Body of pancreas (tissue), 4 donors: ENCODE measurements at regions not wholly inside any gene's neighbourhood (a gene's known extent, or its start where the extent isn't known, plus 50 kb on each side); places are given as distances from the start of the nearest gene placed in this dataset.

Experiments
- ATAC-seq: fragments of 150-250 bp; one replicate; pipeline ENCODE4 v1.9.1; 2016
- DNase-seq, 4 donors: peaks; one replicate each; pipeline ENCODE4 v3.0.0-alpha.2; 2019
- H3K27ac ChIP-seq, 4 donors: fragments of 200-600 bp; sonication (generic); 1 replicate in 3 of 4; 2 replicates in 1 of 4; pipeline versions ENCODE4 v1.5.1 to v1.6.1; 2016 to 2019; ENCODE audit warnings: mild to moderate bottlenecking in 1 of 4, mixed read lengths in 1 of 4, moderate library complexity in 1 of 4
- H3K27me3 ChIP-seq, 2 donors: fragments of 200-600 bp; sonication (generic); one replicate each; pipeline ENCODE4 v1.6.0; 2016; ENCODE audit warnings: mild to moderate bottlenecking in 1 of 2
- H3K36me3 ChIP-seq, 2 donors: fragments of 200-600 bp; sonication (generic); replicated peaks in 1 of 2; 2 replicates each; pipeline ENCODE4 v1.5.1; 2016; ENCODE audit warnings: low read depth in 2 of 2; ENCODE audit not compliant: insufficient read depth in 1 of 2
- H3K4me1 ChIP-seq: fragments of 200-600 bp; sonication (generic); one replicate; pipeline ENCODE4 v1.6.0; 2016
- H3K4me3 ChIP-seq, 2 donors: fragments of 200-600 bp; sonication (generic); 1 replicate in 1 of 2; 2 replicates in 1 of 2; pipeline ENCODE4 v1.5.1; 2016 to 2019
- H3K9me3 ChIP-seq, 3 donors: fragments of 200-600 bp; sonication (generic); 1 replicate in 2 of 3; 2 replicates in 1 of 3; pipeline ENCODE4 v1.5.1; 2016
- CTCF ChIP-seq, 7 experiments: fragments of 450-650 bp in 4 of 7; fragments of 200-600 bp in 3 of 7; sonication (generic) in 3 of 7; IDR thresholded peaks; one replicate each; pipeline ENCODE4 v1.5.1; 2016 to 2019; ENCODE audit warnings: antibody characterized with exemption in 7 of 7
- POLR2A ChIP-seq, 3 donors: fragments of 450-650 bp; IDR thresholded peaks; one replicate each; pipeline ENCODE4 v1.6.1; 2016; ENCODE audit warnings: antibody characterized with exemption in 3 of 3, mild to moderate bottlenecking in 2 of 3
- WGBS, 2 donors: methylation state at CpG; one replicate each; pipeline ENCODE4 v1.1.5; 2017; 5-methylcytosine and 5-hydroxymethylcytosine counted together
- intact Hi-C: fragments of 100-400 bp; cut with DNase I; formaldehyde crosslinking; loops from one replicate; pipeline ENCODE4 v1.15.1; 2023

GRCh38 chr13:26942184-26942583, 181.6 kb upstream of the GPR12 start:
- intact Hi-C loops = loop anchor here (10.0 kb wide), 1 partner anchor 333 kb away; the partner anchor contains the start of gene RASL11A

GRCh38 chr13:26941345-26942174, 181.0 kb upstream of the GPR12 start:
- Histone ChIP-seq H3K27ac (no peak overlapping the region), H3K36me3 (no peaks in the 10 kb centered on the region), H3K9me3 (no peaks in the 10 kb centered on the region), H3K4me3 (no peak overlapping the region), H3K27me3 (no peaks in the 10 kb centered on the region), H3K4me1 (no peaks in the 10 kb centered on the region)
- 28 to 48% methylated on average over 6 to 7 of the region's 7 CpGs for WGBS, 2 donors
- intact Hi-C loops = loop anchor here (10.0 kb wide), 1 partner anchor 333 kb away; the partner anchor contains the start of gene RASL11A
- DNase-seq (no peak), ATAC-seq (no peak)
- TF ChIP-seq POLR2A (IDR thresholded peaks at IDR 0.05) (no peak), CTCF (IDR thresholded peaks at IDR 0.05) (no peak)

More at GRCh38 chr13:26942184-26942583, 181.6 kb upstream of the GPR12 start:
- WGBS, 2 donors = 69 to 79% methylated on average over 6 of the region's 6 CpGs
- H3K4me3 ChIP-seq = no peak overlapping the region
- no peaks in the 10 kb centered on the region for H3K36me3 ChIP-seq
- DNase-seq (no peak), ATAC-seq (no peak)
- no peaks in the 10 kb centered on the region for H3K4me1 ChIP-seq
- no peak for TF ChIP-seq CTCF (IDR thresholded peaks at IDR 0.05)
- TF ChIP-seq POLR2A (IDR thresholded peaks at IDR 0.05) = no peak
- no peaks in the 10 kb centered on the region for H3K27me3 ChIP-seq
- no peaks in the 10 kb centered on the region for H3K9me3 ChIP-seq
- H3K27ac ChIP-seq = no peak overlapping the region

- intact Hi-C loops = no loop called here
- Histone ChIP-seq H3K36me3 (no peaks in the 10 kb centered on the region), H3K27ac (no peak overlapping the region), H3K4me1 (no peaks in the 10 kb centered on the region), H3K27me3 (no peaks in the 10 kb centered on the region), H3K9me3 (no peaks in the 10 kb centered on the region), H3K4me3 (no peak overlapping the region)
- TF ChIP-seq POLR2A (IDR thresholded peaks at IDR 0.05) (no peak), CTCF (IDR thresholded peaks at IDR 0.05) (no peak)
- WGBS, 2 donors = 63 to 78% methylated on average over 4 to 7 of the region's 7 CpGs
- no peak for DNase-seq
- ATAC-seq = no peak
Observed at GRCh38 chr13:26934096-26934495, 173.5 kb upstream of the GPR12 start.

GRCh38 chr13:26932465-26932864, 171.9 kb upstream of the GPR12 start:
- TF ChIP-seq CTCF (IDR thresholded peaks at IDR 0.05) = no peak
- no peak for TF ChIP-seq POLR2A (IDR thresholded peaks at IDR 0.05)
- no peak for ATAC-seq
- no peak for DNase-seq
- intact Hi-C loops = no loop called here
- H3K27me3 ChIP-seq = no peaks in the 10 kb centered on the region
- 59 to 62% methylated on average over 5 of the region's 5 CpGs for WGBS, 2 donors
- no peak overlapping the region for H3K4me3 ChIP-seq
- no peaks in the 10 kb centered on the region for H3K9me3 ChIP-seq
- no peaks in the 10 kb centered on the region for H3K4me1 ChIP-seq
- H3K36me3 ChIP-seq = no peaks in the 10 kb centered on the region
- no peak overlapping the region for H3K27ac ChIP-seq
